Hematopoietic multipotent progenitor cell treated with erythropoietin and hydrocortisone succinate and interleukin-3 and kit ligand, for 4 days (in vitro differentiated cells): ENCODE measurements at regions not wholly inside any gene's neighbourhood (a gene's known extent, or its start where the extent isn't known, plus 50 kb on each side); places are given as distances from the start of the nearest gene placed in this dataset.
"Not testable (repeated sequence)": the region's sequence is repeated elsewhere in the genome, so short reads cannot be mapped to it uniquely, and the experiment has no call there.

ENCODE experiments used
- DNase-seq: peaks from one replicate; pipeline ENCODE4 v3.0.0-alpha.2; 2015

- DNase-seq = no peak
Measured at GRCh38 chr1:233477359-233477758, 136.5 kb upstream of the KCNK1 start.

GRCh38 chr1:233478611-233479010, 135.3 kb upstream of the KCNK1 start:
- DNase-seq = no peak

- no peak for DNase-seq
Measured at GRCh38 chr1:233479110-233479890, 134.6 kb upstream of the KCNK1 start.

GRCh38 chr1:233480198-233480597, 133.7 kb upstream of the KCNK1 start:
- no peak for DNase-seq

GRCh38 chr1:233482388-233482787, 131.5 kb upstream of the KCNK1 start:
- DNase-seq = no peak

- DNase-seq = no peak
Measured at GRCh38 chr1:233485385-233485784, 128.5 kb upstream of the KCNK1 start.

GRCh38 chr1:233485809-233486398, 128.0 kb upstream of the KCNK1 start:
- no peak for DNase-seq

- no peak for DNase-seq
Measured at GRCh38 chr1:233487408-233487807, 126.5 kb upstream of the KCNK1 start.

- DNase-seq = no peak
Measured at GRCh38 chr1:233489411-233489810, 124.5 kb upstream of the KCNK1 start.

GRCh38 chr1:233490488-233490887, 123.4 kb upstream of the KCNK1 start:
- no peak for DNase-seq

- DNase-seq = no peak
Measured at GRCh38 chr1:233491953-233492620, 121.8 kb upstream of the KCNK1 start.

- no peak for DNase-seq
Measured at GRCh38 chr1:233496993-233497392, 116.9 kb upstream of the KCNK1 start.

- no peak for DNase-seq
Measured at GRCh38 chr1:233497679-233498078, 116.2 kb upstream of the KCNK1 start.

- no peak for DNase-seq
Measured at GRCh38 chr1:233500106-233500505, 113.8 kb upstream of the KCNK1 start.

GRCh38 chr1:233503366-233503954, 110.4 kb upstream of the KCNK1 start:
- DNase-seq = no peak

GRCh38 chr1:233505130-233505529, 108.8 kb upstream of the KCNK1 start:
- no peak for DNase-seq

GRCh38 chr1:233505889-233506288, 108.0 kb upstream of the KCNK1 start:
- DNase-seq = not testable (repeated sequence)

- no peak for DNase-seq
Measured at GRCh38 chr1:233509526-233509925, 104.4 kb upstream of the KCNK1 start.

GRCh38 chr1:233512538-233512937, 101.4 kb upstream of the KCNK1 start:
- no peak for DNase-seq

GRCh38 chr1:233513431-233513830, 100.5 kb upstream of the KCNK1 start:
- no peak for DNase-seq

- no peak for DNase-seq
Measured at GRCh38 chr1:233514946-233515391, 98.9 kb upstream of the KCNK1 start.

- DNase-seq = no peak
Measured at GRCh38 chr1:233516732-233517131, 97.2 kb upstream of the KCNK1 start.

GRCh38 chr1:233518344-233518743, 95.6 kb upstream of the KCNK1 start:
- DNase-seq = peak; percentile 52
